Epithelial cell of esophagus (primary cell): ENCODE measurements at regions not wholly inside any gene's neighbourhood (a gene's known extent, or its start where the extent isn't known, plus 50 kb on each side); places are given as distances from the start of the nearest gene placed in this dataset.

Source experiments
- DNase-seq: peaks from one replicate; pipeline ENCODE4 v3.0.0; 2010; ENCODE audit warnings: low read depth
- H3K4me3 ChIP-seq: 2 replicates; pipeline ENCODE4 v1.5.1; 2011; ENCODE audit warnings: mild to moderate bottlenecking, low read length, control low read depth
- CTCF ChIP-seq: IDR thresholded peaks from 2 replicates; pipeline ENCODE4 v1.5.1; 2011; ENCODE audit warnings: low read depth, mild to moderate bottlenecking, low read length, control low read depth, inconsistent platforms; ENCODE audit not compliant: insufficient read depth; ENCODE audit errors: missing control alignments

- TF ChIP-seq CTCF: peak; percentile 23
These were observed 219.8 kb upstream of the SPHKAP start for GRCh38 chr2:228401065-228401912.

GRCh38 chr2:228387776-228388175, 206.3 kb upstream of the SPHKAP start:
- H3K4me3 ChIP-seq: no peak overlapping the region
- no peak for TF ChIP-seq CTCF
- DNase-seq: no peak

More at GRCh38 chr2:228401065-228401912, 219.8 kb upstream of the SPHKAP start:
- peak; percentile 25 for DNase-seq
- H3K4me3 ChIP-seq: no peak overlapping the region

GRCh38 chr2:228378696-228379425, 197.4 kb upstream of the SPHKAP start:
- TF ChIP-seq CTCF: no peak
- H3K4me3 ChIP-seq: no peak overlapping the region
- no peak for DNase-seq

- no peak for DNase-seq
- H3K4me3 ChIP-seq: no peak overlapping the region
- no peak for TF ChIP-seq CTCF
These were observed 196.7 kb upstream of the SPHKAP start for GRCh38 chr2:228378233-228378632.

- no peak for TF ChIP-seq CTCF
- DNase-seq: no peak
- H3K4me3 ChIP-seq: no peak overlapping the region
These were observed 196.0 kb upstream of the SPHKAP start for GRCh38 chr2:228377533-228377932.

- H3K4me3 ChIP-seq: no peak overlapping the region
- DNase-seq: peak; percentile 4
- TF ChIP-seq CTCF: no peak
These were observed 193.3 kb upstream of the SPHKAP start for GRCh38 chr2:228374741-228375140.
